Panc1 (cell line): ENCODE measurements at regions not wholly inside any gene's neighbourhood (a gene's known extent, or its start where the extent isn't known, plus 50 kb on each side); places are given as distances from the start of the nearest gene placed in this dataset.

Experiments used
- ATAC-seq: fragments of 200-7000 bp; cut with Tn5 transposase; 2 replicates; pipeline ENCODE4 v1.9.1; 2020; ENCODE audit warnings: mild to moderate bottlenecking, moderate library complexity
- BruUV-seq: library from RNA; stranded (reverse); fragments of 400-500 nt; replicated peaks from 2 replicates; lab custom pipeline; 2021; lab: Mats Ljungman, UMichigan
- CTCF ChIA-PET: fragments of 300-600 bp; sonication (Branson Sonifier 250); formaldehyde crosslinking; loops from one replicate; lab custom pipeline; 2022; ENCODE audit warnings: antibody characterized with exemption; lab: Charles Lee
- POLR2A ChIA-PET: fragments of 300-600 bp; sonication (Branson Sonifier 250); formaldehyde crosslinking; loops from one replicate; lab custom pipeline; 2022; ENCODE audit warnings: antibody characterized with exemption; lab: Charles Lee
- DNase-seq: peaks from one replicate; pipeline ENCODE4 v3.0.0-alpha.2; 2010; ENCODE audit warnings: low read depth, low spot score
- H3K27ac ChIP-seq: 2 replicates; pipeline ENCODE4 v1.5.1; 2011; ENCODE audit warnings: mild to moderate bottlenecking, low read length, inconsistent platforms
- H3K27me3 ChIP-seq: fragments of 200-500 bp; sonication (Bioruptor generic); 2 replicates; pipeline ENCODE4 v1.6.0; 2014; ENCODE audit warnings: low read length, inconsistent platforms; ENCODE audit not compliant: control insufficient read depth, insufficient read depth
- H3K36me3 ChIP-seq: fragments of 200-500 bp; sonication (Bioruptor generic); 2 replicates; pipeline ENCODE4 v1.5.1; 2014; ENCODE audit warnings: inconsistent platforms, mild to moderate bottlenecking, low read length, moderate library complexity; ENCODE audit not compliant: control insufficient read depth, insufficient read depth
- H3K4me1 ChIP-seq: 2 replicates; pipeline ENCODE4 v1.5.1; 2011; ENCODE audit warnings: inconsistent platforms, mild to moderate bottlenecking, low read length, moderate library complexity; ENCODE audit not compliant: control insufficient read depth, insufficient read depth
- H3K4me3 ChIP-seq, 2 experiments: 2 replicates each; pipeline ENCODE4 v1.5.1; 2011 to 2012; ENCODE audit warnings: low read depth in 2 of 2, low read length in 2 of 2, mild to moderate bottlenecking in 2 of 2, inconsistent platforms in 1 of 2, moderate library complexity in 1 of 2
- H3K9me3 ChIP-seq: fragments of 200-500 bp; sonication (Bioruptor generic); 2 replicates; pipeline ENCODE4 v1.5.1; 2014; ENCODE audit warnings: low read depth, mild to moderate bottlenecking, inconsistent platforms, low read length, moderate library complexity; ENCODE audit not compliant: control insufficient read depth, insufficient read depth
- CTCF ChIP-seq: fragments of 450-650 bp; IDR thresholded peaks from 2 replicates; pipeline ENCODE4 v1.5.1; 2017; ENCODE audit warnings: mild to moderate bottlenecking
- POLR2AphosphoS5 ChIP-seq: IDR thresholded peaks from 2 replicates; pipeline ENCODE4 v1.6.1; 2012; ENCODE audit warnings: mild to moderate bottlenecking, low read depth, low read length, moderate library complexity
- REST ChIP-seq, 2 experiments: IDR thresholded peaks; 2 replicates each; pipeline ENCODE4 v1.6.1; 2011 to 2012; ENCODE audit warnings: low read depth in 2 of 2, control low read depth in 1 of 2, low read length in 1 of 2, mild to moderate bottlenecking in 1 of 2, moderate library complexity in 1 of 2; ENCODE audit not compliant: insufficient read depth in 1 of 2
- SIN3A ChIP-seq: IDR thresholded peaks from 2 replicates; pipeline ENCODE4 v1.6.1; 2012; ENCODE audit warnings: low read depth, mild to moderate bottlenecking, low read length, moderate library complexity, borderline replicate concordance; ENCODE audit not compliant: insufficient read depth
- TCF7L2 ChIP-seq: IDR thresholded peaks from 2 replicates; pipeline ENCODE4 v1.6.1; 2011; ENCODE audit warnings: mild to moderate bottlenecking, low read depth, low read length, inconsistent platforms
- in situ Hi-C: cut with HindIII; loops from 2 replicates; pipeline ENCODE4 v1.10.0; 2016; ENCODE audit warnings: low sequenced_read_pairs, low pct_unique_long_range_greater_than_20kb
- intact Hi-C: fragments of 100-400 bp; cut with micrococcal nuclease; formaldehyde crosslinking; loops from one replicate; pipeline ENCODE4 v1.10.0; 2022; ENCODE audit not compliant: unreplicated experiment

GRCh38 chr15:26038693-26039092 lies 175.6 kb upstream of the ATP10A start:
- intact Hi-C loops, result no loop called here

GRCh38 chr15:26037369-26037768 lies 174.2 kb upstream of the ATP10A start:
- ChIA-PET CTCF (no interaction called here), POLR2A (no interaction called here)
- DNase-seq (no peak), ATAC-seq (no peak)
- intact Hi-C loops, result no loop called here
- BruUV-seq, result no TSS peak
- no peaks in the 10 kb centered on the region for H3K27me3 ChIP-seq
- H3K4me3 ChIP-seq, result no peak overlapping the region
- no peaks in the 10 kb centered on the region for H3K4me1 ChIP-seq
- in situ Hi-C loops, result no loop called here
- no peaks in the 10 kb centered on the region for H3K9me3 ChIP-seq
- H3K27ac ChIP-seq, result no peak overlapping the region
- TF ChIP-seq TCF7L2, result no peak
- TF ChIP-seq SIN3A, result no peak
- no peak for TF ChIP-seq REST (IDR thresholded peaks at IDR 0.05; ENCODE audit: insufficient read depth in 1 of 2, low read depth in 2 of 2, low read length in 1 of 2)
- no peak for TF ChIP-seq POLR2AphosphoS5
- TF ChIP-seq CTCF, result no peak
- H3K36me3 ChIP-seq, result no peaks in the 10 kb centered on the region

More at GRCh38 chr15:26038693-26039092, 175.6 kb upstream of the ATP10A start:
- POLR2A ChIA-PET, result no interaction called here
- ATAC-seq (no peak), DNase-seq (no peak)
- CTCF ChIA-PET, result interaction anchor here (0.9 kb wide), 1 partner anchor 57 kb away, joined by 3 read pairs; no protein-coding TSS in a partner anchor
- in situ Hi-C loops, result no loop called here
- no peaks in the 10 kb centered on the region for H3K9me3 ChIP-seq
- H3K27me3 ChIP-seq, result no peaks in the 10 kb centered on the region
- TF ChIP-seq TCF7L2, result no peak
- no TSS peak for BruUV-seq
- H3K36me3 ChIP-seq, result no peaks in the 10 kb centered on the region
- no peak overlapping the region for H3K27ac ChIP-seq
- no peak overlapping the region for H3K4me3 ChIP-seq
- H3K4me1 ChIP-seq, result no peaks in the 10 kb centered on the region

GRCh38 chr15:26033493-26033892 lies 170.4 kb upstream of the ATP10A start:
- DNase-seq, result no peak
- ATAC-seq, result no peak
- no peak for TF ChIP-seq TCF7L2
- TF ChIP-seq SIN3A, result no peak
- no peak for TF ChIP-seq CTCF
- no peak for TF ChIP-seq REST (IDR thresholded peaks at IDR 0.05; ENCODE audit: insufficient read depth in 1 of 2, low read depth in 2 of 2, low read length in 1 of 2)
- Histone ChIP-seq H3K36me3 (no peaks in the 10 kb centered on the region), H3K4me1 (no peaks in the 10 kb centered on the region), H3K4me3 (no peak overlapping the region), H3K9me3 (no peaks in the 10 kb centered on the region), H3K27me3 (no peaks in the 10 kb centered on the region), H3K27ac (no peak overlapping the region)
- ChIA-PET POLR2A (no interaction called here), CTCF (no interaction called here)
- intact Hi-C loops (no loop called here), in situ Hi-C loops (no loop called here)
- no TSS peak for BruUV-seq
